Parathyroid adenoma (tissue), 2 donors: ENCODE measurements at regions not wholly inside any gene's neighbourhood (a gene's known extent, or its start where the extent isn't known, plus 50 kb on each side); places are given as distances from the start of the nearest gene placed in this dataset.
"Not testable (repeated sequence)": the region's sequence is repeated elsewhere in the genome, so short reads cannot be mapped to it uniquely, and the experiment has no call there.

Experiments used
- H2AFZ ChIP-seq: fragments of 300-600 bp; sonication (generic); one replicate; pipeline ENCODE4 v1.7.0; 2017; ENCODE audit warnings: antibody characterized with exemption, mild to moderate bottlenecking
- H3K27ac ChIP-seq: fragments of 300-600 bp; sonication (generic); one replicate; pipeline ENCODE4 v1.7.0; 2017
- H3K27me3 ChIP-seq: fragments of 300-600 bp; sonication (generic); one replicate; pipeline ENCODE4 v1.7.0; 2017; ENCODE audit warnings: low read length; ENCODE audit not compliant: control insufficient read depth, insufficient read depth
- H3K36me3 ChIP-seq: fragments of 300-600 bp; sonication (generic); one replicate; pipeline ENCODE4 v1.7.0; 2017; ENCODE audit warnings: low read length; ENCODE audit not compliant: control insufficient read depth, insufficient read depth
- H3K4me1 ChIP-seq: fragments of 300-600 bp; sonication (generic); one replicate; pipeline ENCODE4 v1.7.0; 2017; ENCODE audit warnings: control low read depth
- H3K4me2 ChIP-seq: fragments of 300-600 bp; sonication (generic); one replicate; pipeline ENCODE4 v1.7.0; 2017; ENCODE audit warnings: low read length
- H3K4me3 ChIP-seq: fragments of 300-600 bp; sonication (generic); one replicate; pipeline ENCODE4 v1.7.0; 2017; ENCODE audit warnings: low read depth, low read length
- H3K79me2 ChIP-seq: fragments of 300-600 bp; sonication (generic); one replicate; pipeline ENCODE4 v1.7.0; 2017; ENCODE audit warnings: control low read depth
- H3K9ac ChIP-seq: fragments of 300-600 bp; sonication (generic); one replicate; pipeline ENCODE4 v1.7.0; 2017; ENCODE audit warnings: mild to moderate bottlenecking
- H3K9me3 ChIP-seq: fragments of 300-600 bp; sonication (generic); one replicate; pipeline ENCODE4 v1.7.0; 2017; ENCODE audit warnings: low read length; ENCODE audit not compliant: control insufficient read depth
- TF ChIP-seq, protein P1 (sequence below): fragments of 300-600 bp; sonication (generic); IDR thresholded peaks from one replicate; pipeline ENCODE4 v1.7.0; 2017; ENCODE audit warnings: antibody characterized with exemption, mild to moderate bottlenecking
- donor health status: primary hyperparathyroidism.

DNA sequence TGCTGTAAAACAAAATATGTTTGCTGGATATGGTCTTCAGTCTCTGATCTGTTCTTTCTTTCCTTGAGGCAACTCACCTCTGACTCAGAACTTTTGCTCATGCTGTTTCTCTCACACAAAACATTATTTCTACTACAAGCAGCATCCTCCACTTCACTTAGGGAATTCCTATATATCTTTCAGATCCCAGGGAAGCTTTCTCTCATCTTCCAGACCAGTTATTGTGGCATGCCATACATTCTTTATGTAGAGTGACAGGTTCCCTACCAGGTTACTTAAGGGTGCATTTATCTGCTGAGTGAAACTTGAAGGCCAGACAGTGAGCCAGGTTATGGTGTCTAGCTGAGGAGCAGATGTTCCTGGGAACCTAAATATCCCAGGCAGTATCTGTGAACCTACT is 1226.0 kb downstream of the CDH8 start:
- TF ChIP-seq, protein P1, sequence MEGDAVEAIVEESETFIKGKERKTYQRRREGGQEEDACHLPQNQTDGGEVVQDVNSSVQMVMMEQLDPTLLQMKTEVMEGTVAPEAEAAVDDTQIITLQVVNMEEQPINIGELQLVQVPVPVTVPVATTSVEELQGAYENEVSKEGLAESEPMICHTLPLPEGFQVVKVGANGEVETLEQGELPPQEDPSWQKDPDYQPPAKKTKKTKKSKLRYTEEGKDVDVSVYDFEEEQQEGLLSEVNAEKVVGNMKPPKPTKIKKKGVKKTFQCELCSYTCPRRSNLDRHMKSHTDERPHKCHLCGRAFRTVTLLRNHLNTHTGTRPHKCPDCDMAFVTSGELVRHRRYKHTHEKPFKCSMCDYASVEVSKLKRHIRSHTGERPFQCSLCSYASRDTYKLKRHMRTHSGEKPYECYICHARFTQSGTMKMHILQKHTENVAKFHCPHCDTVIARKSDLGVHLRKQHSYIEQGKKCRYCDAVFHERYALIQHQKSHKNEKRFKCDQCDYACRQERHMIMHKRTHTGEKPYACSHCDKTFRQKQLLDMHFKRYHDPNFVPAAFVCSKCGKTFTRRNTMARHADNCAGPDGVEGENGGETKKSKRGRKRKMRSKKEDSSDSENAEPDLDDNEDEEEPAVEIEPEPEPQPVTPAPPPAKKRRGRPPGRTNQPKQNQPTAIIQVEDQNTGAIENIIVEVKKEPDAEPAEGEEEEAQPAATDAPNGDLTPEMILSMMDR, result no peak
- no peak overlapping the region for H3K4me3 ChIP-seq
- H3K4me1 ChIP-seq, result no peaks in the 10 kb centered on the region
- no peaks in the 10 kb centered on the region for H3K9me3 ChIP-seq
- no peak overlapping the region for H3K9ac ChIP-seq
- no peak overlapping the region for H3K27ac ChIP-seq
- H3K36me3 ChIP-seq, result no peaks in the 10 kb centered on the region
- no peaks in the 10 kb centered on the region for H3K27me3 ChIP-seq
- no peak overlapping the region for H2AFZ ChIP-seq
- no peaks in the 10 kb centered on the region for H3K79me2 ChIP-seq
- no peak overlapping the region for H3K4me2 ChIP-seq

DNA sequence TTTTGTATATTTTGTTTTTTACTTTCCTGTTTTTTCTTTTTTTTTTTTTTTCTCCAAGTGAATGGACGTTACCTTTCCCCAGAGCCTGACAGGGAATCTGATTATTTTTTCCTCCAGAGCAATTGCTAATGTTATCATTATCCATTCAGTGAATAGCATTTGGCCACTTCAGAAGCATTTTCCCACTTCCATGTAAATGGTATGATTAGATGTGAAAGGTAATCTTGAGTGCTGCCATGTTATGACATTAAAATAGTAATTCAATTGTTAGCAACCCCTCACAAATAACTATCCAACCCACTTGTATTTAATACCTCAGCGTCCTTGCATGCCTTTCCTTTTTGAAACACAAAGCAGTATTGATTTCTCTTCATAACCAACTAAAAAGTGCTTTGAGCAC is 1243.8 kb downstream of the CDH8 start:
- no peaks in the 10 kb centered on the region for H3K27me3 ChIP-seq
- H2AFZ ChIP-seq, result no peak overlapping the region
- no peak overlapping the region for H3K4me3 ChIP-seq
- TF ChIP-seq, protein P1, result no peak
- no peaks in the 10 kb centered on the region for H3K36me3 ChIP-seq
- H3K27ac ChIP-seq, result no peak overlapping the region
- H3K9ac ChIP-seq, result no peak overlapping the region
- H3K4me1 ChIP-seq, result no peaks in the 10 kb centered on the region
- no peak overlapping the region for H3K4me2 ChIP-seq
- no peaks in the 10 kb centered on the region for H3K9me3 ChIP-seq
- H3K79me2 ChIP-seq, result no peaks in the 10 kb centered on the region

DNA sequence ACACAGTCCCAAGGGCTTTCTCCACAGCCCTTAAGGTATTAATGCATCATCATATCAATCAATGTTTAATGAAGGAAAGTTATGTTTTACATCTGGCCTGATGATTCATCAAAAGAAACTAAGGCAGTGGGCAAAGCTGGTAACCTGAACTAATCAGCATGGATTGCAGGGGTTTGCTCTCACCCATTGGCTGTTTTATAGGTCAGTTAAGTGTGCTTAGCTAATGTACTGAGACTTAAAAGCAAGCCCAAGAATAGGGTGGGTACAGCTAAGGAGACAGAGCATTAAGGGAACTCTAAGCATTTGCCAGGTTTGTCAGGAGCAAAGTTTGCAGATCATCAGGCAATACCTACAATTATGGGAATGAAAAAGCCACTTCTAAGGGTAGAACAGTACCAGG is 1247.6 kb downstream of the CDH8 start:
- no peak overlapping the region for H3K27ac ChIP-seq

DNA sequence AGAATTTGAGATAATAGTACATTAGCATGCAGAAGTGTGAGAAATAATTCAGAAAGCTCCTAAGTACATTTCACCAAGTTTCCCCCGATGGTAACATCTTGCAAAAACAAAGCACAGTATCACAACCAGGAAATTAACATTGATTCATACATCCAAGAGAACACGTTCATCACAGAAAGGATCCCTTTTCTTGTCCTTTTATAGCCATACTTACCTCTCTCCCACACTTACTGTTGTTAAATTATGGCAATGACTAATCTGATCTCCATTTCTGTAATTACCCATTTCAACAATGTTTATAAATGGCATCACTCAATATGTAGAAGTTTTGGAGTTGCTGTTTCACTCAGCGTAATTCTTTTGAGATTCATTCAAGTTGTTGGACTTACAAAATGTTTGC is 1260.0 kb downstream of the CDH8 start:
- H3K9ac ChIP-seq, result no peak overlapping the region
- no peak overlapping the region for H3K4me3 ChIP-seq
- no peaks in the 10 kb centered on the region for H3K36me3 ChIP-seq
- no peaks in the 10 kb centered on the region for H3K27me3 ChIP-seq
- no peaks in the 10 kb centered on the region for H3K9me3 ChIP-seq
- no peaks in the 10 kb centered on the region for H3K79me2 ChIP-seq
- H3K4me2 ChIP-seq, result no peak overlapping the region
- H2AFZ ChIP-seq, result no peak overlapping the region
- H3K4me1 ChIP-seq, result no peaks in the 10 kb centered on the region
- no peak overlapping the region for H3K27ac ChIP-seq
- TF ChIP-seq, protein P1, result no peak

More for the DNA sequence above, 1247.6 kb downstream of the CDH8 start:
- no peaks in the 10 kb centered on the region for H3K4me1 ChIP-seq
- no peaks in the 10 kb centered on the region for H3K36me3 ChIP-seq
- no peak overlapping the region for H2AFZ ChIP-seq
- H3K9ac ChIP-seq, result no peak overlapping the region
- H3K79me2 ChIP-seq, result no peaks in the 10 kb centered on the region
- no peaks in the 10 kb centered on the region for H3K27me3 ChIP-seq
- no peak overlapping the region for H3K4me3 ChIP-seq
- H3K9me3 ChIP-seq, result no peaks in the 10 kb centered on the region
- TF ChIP-seq, protein P1, result no peak
- no peak overlapping the region for H3K4me2 ChIP-seq

DNA sequence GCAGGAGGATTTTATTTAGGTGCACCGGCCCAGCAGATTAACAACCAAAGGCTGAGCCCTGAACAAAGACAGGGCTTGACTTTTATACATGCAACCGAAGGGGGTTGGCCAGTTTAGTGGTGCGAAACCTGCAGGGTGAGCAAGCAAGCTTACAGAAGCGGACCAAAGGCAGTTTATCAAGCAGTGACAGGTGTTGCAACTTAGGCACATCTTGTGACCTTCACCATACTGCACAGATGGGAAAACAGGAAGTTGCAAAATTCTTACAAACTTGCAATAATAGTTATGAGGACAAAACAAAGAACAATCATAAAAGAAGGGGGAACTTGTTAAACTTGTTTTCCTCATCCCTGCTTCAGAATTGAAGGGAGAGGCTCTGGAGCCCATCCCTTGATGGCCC is 1265.1 kb downstream of the CDH8 start:
- no peak overlapping the region for H3K4me2 ChIP-seq
- H3K36me3 ChIP-seq, result no peaks in the 10 kb centered on the region
- no peaks in the 10 kb centered on the region for H3K79me2 ChIP-seq
- no peaks in the 10 kb centered on the region for H3K27me3 ChIP-seq
- H3K9ac ChIP-seq, result no peak overlapping the region
- no peak overlapping the region for H2AFZ ChIP-seq
- H3K4me1 ChIP-seq, result no peaks in the 10 kb centered on the region
- H3K4me3 ChIP-seq, result no peak overlapping the region
- TF ChIP-seq, protein P1, result no peak
- H3K9me3 ChIP-seq, result no peaks in the 10 kb centered on the region
- H3K27ac ChIP-seq, result no peak overlapping the region

DNA sequence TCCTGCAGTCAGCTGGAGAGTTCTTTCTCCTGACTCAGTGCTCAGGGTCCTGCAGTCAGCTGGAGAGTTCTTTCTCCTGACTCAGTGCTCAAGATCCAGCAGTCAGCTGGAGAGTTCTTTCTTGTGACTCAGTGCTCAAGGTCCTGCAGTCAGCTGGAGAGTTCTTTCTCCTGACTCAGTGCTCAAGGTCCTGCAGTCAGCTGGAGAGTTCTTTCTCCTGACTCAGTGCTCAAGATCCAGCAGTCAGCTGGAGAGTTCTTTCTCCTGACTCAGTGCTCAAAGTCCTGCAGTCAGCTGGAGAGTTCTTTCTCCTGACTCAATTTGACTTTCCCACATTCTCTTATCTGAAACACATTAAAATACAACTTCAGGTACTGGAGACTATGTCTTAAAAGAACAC is 1265.9 kb downstream of the CDH8 start:
- not testable (repeated sequence) for H3K9ac ChIP-seq, H3K4me2 ChIP-seq, H3K9me3 ChIP-seq, H3K79me2 ChIP-seq, H2AFZ ChIP-seq, H3K4me1 ChIP-seq, H3K4me3 ChIP-seq, H3K36me3 ChIP-seq, H3K27me3 ChIP-seq, H3K27ac ChIP-seq
